ENCODE measurements at regions not wholly inside any gene's neighbourhood (a gene's known extent, or its start where the extent isn't known, plus 50 kb on each side); places are given as distances from the start of the nearest gene placed in this dataset.

DNA sequence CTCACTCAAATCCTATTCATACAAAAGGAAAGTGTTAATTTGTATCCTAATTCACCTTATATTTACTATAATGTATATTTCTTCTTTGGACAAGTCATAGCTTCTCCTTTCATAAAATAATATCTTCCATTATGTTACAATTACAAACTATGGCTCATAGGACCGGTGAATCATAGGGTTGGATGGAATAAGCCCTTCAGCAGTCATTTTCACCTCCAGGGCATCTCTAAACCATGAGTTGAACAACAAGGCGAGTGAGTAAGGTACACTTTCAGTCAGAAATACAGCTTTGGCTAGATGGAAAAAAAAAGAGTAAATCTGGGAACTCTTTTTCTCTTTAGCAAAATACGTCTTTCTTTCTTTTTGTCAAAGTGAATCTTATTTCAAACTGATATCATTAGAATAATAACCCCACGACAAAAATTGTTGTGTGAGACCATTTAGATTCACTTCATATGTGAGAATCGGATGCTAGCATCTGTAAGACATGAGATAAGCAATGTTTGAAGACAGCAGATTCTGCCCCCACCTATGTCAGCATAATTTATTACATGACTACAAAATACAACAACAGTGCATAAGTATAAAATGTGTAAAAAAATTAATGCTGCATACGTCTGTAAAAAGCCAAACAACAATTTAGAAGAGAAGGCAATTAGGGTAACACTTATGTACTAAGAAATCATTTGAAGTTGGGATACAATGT, 184.4 kb upstream of the SLC38A2 start:
- DNase-seq (ENCODE audit: low read depth): no peak
- Histone ChIP-seq H3K27me3 (ENCODE audit: control insufficient read depth, insufficient read depth, low read length) (no peaks in the 10 kb centered on the region), H3K36me3 (ENCODE audit: control insufficient read depth, insufficient read depth, low read length) (no peaks in the 10 kb centered on the region), H3K4me3 (ENCODE audit: low read depth, low read length) (no peak overlapping the region)
- TF ChIP-seq, protein P1, sequence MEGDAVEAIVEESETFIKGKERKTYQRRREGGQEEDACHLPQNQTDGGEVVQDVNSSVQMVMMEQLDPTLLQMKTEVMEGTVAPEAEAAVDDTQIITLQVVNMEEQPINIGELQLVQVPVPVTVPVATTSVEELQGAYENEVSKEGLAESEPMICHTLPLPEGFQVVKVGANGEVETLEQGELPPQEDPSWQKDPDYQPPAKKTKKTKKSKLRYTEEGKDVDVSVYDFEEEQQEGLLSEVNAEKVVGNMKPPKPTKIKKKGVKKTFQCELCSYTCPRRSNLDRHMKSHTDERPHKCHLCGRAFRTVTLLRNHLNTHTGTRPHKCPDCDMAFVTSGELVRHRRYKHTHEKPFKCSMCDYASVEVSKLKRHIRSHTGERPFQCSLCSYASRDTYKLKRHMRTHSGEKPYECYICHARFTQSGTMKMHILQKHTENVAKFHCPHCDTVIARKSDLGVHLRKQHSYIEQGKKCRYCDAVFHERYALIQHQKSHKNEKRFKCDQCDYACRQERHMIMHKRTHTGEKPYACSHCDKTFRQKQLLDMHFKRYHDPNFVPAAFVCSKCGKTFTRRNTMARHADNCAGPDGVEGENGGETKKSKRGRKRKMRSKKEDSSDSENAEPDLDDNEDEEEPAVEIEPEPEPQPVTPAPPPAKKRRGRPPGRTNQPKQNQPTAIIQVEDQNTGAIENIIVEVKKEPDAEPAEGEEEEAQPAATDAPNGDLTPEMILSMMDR (IDR thresholded peaks at IDR 0.05; ENCODE audit: insufficient read depth, low read length, poor library complexity, severe bottlenecking): no peak

DNA sequence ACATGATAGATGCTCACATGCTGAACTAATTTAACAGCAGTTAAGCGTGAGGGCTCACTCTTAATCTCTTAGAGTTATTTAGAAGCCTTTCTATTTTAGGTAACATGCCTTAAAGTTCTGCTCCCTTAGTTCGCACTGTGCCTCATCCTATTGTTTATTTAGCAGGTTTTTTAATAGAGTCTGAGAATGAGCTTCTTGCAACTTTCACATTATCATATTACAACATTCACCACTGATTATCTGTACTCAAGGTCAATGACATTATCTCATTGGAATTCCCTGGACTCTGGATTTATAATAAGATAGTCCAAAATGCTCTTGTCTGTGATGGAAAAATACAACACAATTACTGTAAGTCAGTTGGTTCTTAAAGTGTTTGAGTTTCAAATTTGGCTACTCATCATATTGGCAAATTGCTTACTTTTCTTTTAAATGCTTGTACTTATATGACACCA, 183.6 kb upstream of the SLC38A2 start:
- Histone ChIP-seq H3K4me3 (ENCODE audit: low read depth, low read length) (no peak overlapping the region), H3K36me3 (ENCODE audit: control insufficient read depth, insufficient read depth, low read length) (no peaks in the 10 kb centered on the region)

DNA sequence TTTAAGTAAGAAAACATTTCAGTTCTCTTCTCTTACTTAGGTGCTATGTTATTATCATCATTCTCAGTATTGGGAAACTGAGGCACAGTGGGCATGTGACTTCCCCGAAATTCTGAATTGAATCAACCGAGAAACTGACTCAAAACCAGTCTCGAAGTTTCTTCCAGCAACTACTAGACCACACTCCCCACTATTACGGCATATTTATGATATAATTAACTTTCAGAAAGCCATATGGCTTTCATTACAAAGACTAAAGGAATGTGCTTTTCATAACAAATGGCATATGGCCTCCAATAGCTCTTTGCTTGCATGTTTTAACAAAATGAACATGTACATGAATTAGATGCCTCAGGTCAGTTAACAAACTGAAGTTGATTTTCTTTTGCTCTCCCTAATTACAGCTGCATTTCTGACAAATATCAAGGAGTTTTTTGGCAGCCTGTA, 182.9 kb upstream of the SLC38A2 start:
- Histone ChIP-seq H3K4me3 (ENCODE audit: low read depth, low read length) (no peak overlapping the region), H3K27me3 (ENCODE audit: control insufficient read depth, insufficient read depth, low read length) (no peaks in the 10 kb centered on the region), H3K36me3 (ENCODE audit: control insufficient read depth, insufficient read depth, low read length) (no peaks in the 10 kb centered on the region)
- DNase-seq (ENCODE audit: low read depth): no peak
- TF ChIP-seq, protein P1 (IDR thresholded peaks at IDR 0.05; ENCODE audit: insufficient read depth, low read length, poor library complexity, severe bottlenecking): no peak

More for the DNA sequence above, 183.6 kb upstream of the SLC38A2 start:
- H3K27me3 ChIP-seq (ENCODE audit: control insufficient read depth, insufficient read depth, low read length): no peaks in the 10 kb centered on the region
- DNase-seq (ENCODE audit: low read depth): peak; percentile 79
- TF ChIP-seq, protein P1 (IDR thresholded peaks at IDR 0.05; ENCODE audit: insufficient read depth, low read length, poor library complexity, severe bottlenecking): no peak

DNA sequence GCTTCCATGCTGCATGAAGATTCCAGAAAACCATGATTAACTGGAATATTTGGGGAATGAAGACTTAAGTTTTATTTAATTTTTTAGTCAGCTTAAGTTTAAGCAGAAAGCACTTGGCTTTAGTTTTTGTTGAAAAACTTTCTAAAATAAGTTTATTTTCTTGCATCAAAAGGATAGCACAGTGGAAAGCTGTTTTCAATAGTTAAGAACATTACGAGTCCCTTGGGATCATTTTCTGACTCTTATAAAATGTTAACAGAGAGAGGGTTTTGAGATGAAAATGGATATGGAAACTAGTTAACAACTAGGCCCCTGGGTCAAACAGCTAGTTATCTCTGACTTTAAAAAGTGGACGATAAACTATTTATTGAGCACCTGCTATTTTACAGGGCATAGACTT, 181.9 kb upstream of the SLC38A2 start:
- TF ChIP-seq, protein P1 (IDR thresholded peaks at IDR 0.05; ENCODE audit: insufficient read depth, low read length, poor library complexity, severe bottlenecking): no peak
- DNase-seq (ENCODE audit: low read depth): no peak
- no peaks in the 10 kb centered on the region for H3K27me3 ChIP-seq (ENCODE audit: control insufficient read depth, insufficient read depth, low read length)
- H3K36me3 ChIP-seq (ENCODE audit: control insufficient read depth, insufficient read depth, low read length): no peaks in the 10 kb centered on the region
- no peak overlapping the region for H3K4me3 ChIP-seq (ENCODE audit: low read depth, low read length)

DNA sequence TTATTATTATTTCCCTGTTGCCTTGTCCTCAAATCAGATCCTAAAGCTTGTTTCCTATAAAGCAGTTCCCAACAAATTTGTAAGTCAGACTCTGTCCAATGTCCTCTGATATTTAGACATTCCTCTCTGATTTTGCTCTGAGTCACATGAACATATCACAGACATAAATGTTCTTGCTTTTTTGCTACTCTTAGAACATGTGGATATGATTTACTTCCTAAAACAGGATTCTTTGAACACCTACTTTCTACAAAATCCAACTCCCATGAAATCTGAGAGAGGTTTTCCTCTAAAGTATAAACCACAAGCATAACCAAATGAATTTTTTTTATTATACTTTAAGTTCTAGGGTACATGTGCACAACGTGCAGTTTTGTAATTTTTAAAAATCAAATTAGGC, 181.3 kb upstream of the SLC38A2 start:
- DNase-seq (ENCODE audit: low read depth): no peak
- TF ChIP-seq, protein P1 (IDR thresholded peaks at IDR 0.05; ENCODE audit: insufficient read depth, low read length, poor library complexity, severe bottlenecking): no peak
- Histone ChIP-seq H3K27me3 (ENCODE audit: control insufficient read depth, insufficient read depth, low read length) (no peaks in the 10 kb centered on the region), H3K4me3 (ENCODE audit: low read depth, low read length) (no peak overlapping the region), H3K36me3 (ENCODE audit: control insufficient read depth, insufficient read depth, low read length) (no peaks in the 10 kb centered on the region)

DNA sequence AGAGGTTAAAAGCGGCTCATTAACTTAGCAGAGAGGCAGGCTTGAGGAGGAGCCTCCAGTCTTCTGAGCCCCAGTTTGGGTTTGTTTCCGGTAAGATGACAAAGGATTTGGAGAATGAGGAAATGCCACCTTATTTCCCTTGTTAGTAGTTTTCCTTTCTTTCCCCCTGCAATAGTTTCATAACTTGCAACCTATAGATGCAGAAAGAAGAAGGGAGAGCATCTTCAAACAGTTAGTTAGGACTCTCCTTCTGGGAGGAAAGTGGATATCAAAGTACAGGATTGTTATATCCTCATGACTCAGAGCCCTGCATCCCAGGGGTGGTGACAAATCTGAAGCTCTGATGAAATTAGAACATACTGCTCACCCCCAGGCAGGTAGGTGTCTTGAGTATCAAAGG, 180.7 kb upstream of the SLC38A2 start:
- Histone ChIP-seq H3K36me3 (ENCODE audit: control insufficient read depth, insufficient read depth, low read length) (no peaks in the 10 kb centered on the region), H3K27me3 (ENCODE audit: control insufficient read depth, insufficient read depth, low read length) (no peaks in the 10 kb centered on the region), H3K4me3 (ENCODE audit: low read depth, low read length) (no peak overlapping the region)
- no peak for DNase-seq (ENCODE audit: low read depth)
- TF ChIP-seq, protein P1 (IDR thresholded peaks at IDR 0.05; ENCODE audit: insufficient read depth, low read length, poor library complexity, severe bottlenecking): no peak

All from kidney epithelial cell (primary cell).